Sigmoid colon (tissue), 6 donors: ENCODE measurements at regions not wholly inside any gene's neighbourhood (a gene's known extent, or its start where the extent isn't known, plus 50 kb on each side); places are given as distances from the start of the nearest gene placed in this dataset.
"Not testable (repeated sequence)": the region's sequence is repeated elsewhere in the genome, so short reads cannot be mapped to it uniquely, and the experiment has no call there.

Experiments
- DNase-seq: peaks from one replicate; pipeline ENCODE4 v3.0.0-alpha.2; 2019
- H3K27ac ChIP-seq, 4 donors: fragments of 200-600 bp; sonication (generic); one replicate each; pipeline ENCODE4 v1.5.1; 2016 to 2019; ENCODE audit warnings: mild to moderate bottlenecking in 1 of 4
- H3K27me3 ChIP-seq, 3 donors: fragments of 200-600 bp; sonication (generic); one replicate each; pipeline ENCODE4 v1.5.1; 2019; ENCODE audit warnings: mild to moderate bottlenecking in 1 of 3
- H3K36me3 ChIP-seq, 4 donors: fragments of 200-600 bp; sonication (generic); one replicate each; pipeline ENCODE4 v1.5.1; 2016 to 2019
- H3K4me1 ChIP-seq, 4 donors: fragments of 200-600 bp; sonication (generic); one replicate each; pipeline ENCODE4 v1.5.1; 2017 to 2019
- H3K4me3 ChIP-seq, 4 donors: fragments of 200-600 bp; sonication (generic); one replicate each; pipeline ENCODE4 v1.5.1; 2017 to 2019; ENCODE audit warnings: mild to moderate bottlenecking in 2 of 4, moderate library complexity in 1 of 4
- H3K9me3 ChIP-seq, 4 donors: fragments of 200-600 bp in 3 of 4; sonication (generic) in 3 of 4; one replicate each; pipeline versions ENCODE4 v1.5.1 to v1.6.1; 2013 to 2019
- POLR2AphosphoS5 ChIP-seq, 4 donors: sonication (generic); formaldehyde crosslinking; IDR thresholded peaks; one replicate each; pipeline ENCODE4 v1.6.1; 2017; ENCODE audit warnings: antibody characterized with exemption in 4 of 4
- WGBS, 2 donors: extraction: QIAGEN DNeasy Blood & Tissue Kit; methylation state at CpG; one replicate each; pipeline ENCODE4 v1.1.7; 2013; 5-methylcytosine and 5-hydroxymethylcytosine counted together
- intact Hi-C: fragments of 100-400 bp; cut with DNase I; formaldehyde crosslinking; loops from one replicate; pipeline ENCODE4 v1.15.1; 2023
- small RNA-seq, 3 donors: library from RNA; depleted of rRNA; stranded (forward); fragments of <200 nt; gene quantifications; one replicate each; pipeline ENCODE3, GENCODE V24; 2016
- donor health status: healthy with polysubstance abuse.
- donor health status: healthy.

DNA sequence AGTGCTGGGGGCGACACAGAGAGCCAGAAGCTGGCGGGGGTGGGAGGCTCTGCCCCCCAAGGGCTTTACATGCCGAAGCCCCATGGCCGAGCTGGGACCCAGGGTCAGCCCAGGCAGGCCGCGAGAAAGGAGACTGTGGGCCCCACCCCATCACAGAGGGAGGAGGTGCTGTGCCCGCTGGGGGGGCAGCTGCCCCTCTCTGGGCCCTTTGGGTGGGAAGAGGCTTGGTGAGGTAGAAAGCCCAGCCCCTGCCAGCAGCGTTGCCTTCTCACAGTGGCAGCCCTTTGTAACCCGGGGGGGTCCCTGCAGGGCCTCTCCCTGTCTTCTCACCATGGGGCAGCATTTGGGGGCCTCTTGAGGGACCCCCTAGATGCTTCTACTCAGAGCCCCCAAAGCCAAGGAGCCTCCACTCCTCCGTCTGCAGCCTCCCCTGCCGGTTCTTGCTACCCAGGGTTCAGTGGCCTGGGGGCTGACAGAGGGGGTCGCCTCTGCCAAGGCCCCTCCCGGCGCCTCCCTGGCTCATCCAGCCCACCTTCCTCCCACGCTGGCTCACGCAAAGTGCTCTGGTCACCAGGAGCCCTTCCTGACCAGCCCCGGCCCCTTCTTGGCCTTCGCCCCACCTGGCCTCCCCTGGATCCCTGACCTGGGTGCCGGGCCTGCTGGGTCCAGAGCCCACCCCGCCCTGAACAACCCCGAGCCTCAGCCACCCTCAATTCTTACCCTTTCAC, 2967.9 kb downstream of the RPIA start:
- DNase-seq, intact Hi-C loops, H3K36me3 ChIP-seq, H3K4me1 ChIP-seq, H3K9me3 ChIP-seq, H3K27me3 ChIP-seq: not testable (repeated sequence)
- 19 to 66% methylated on average over 11 to 16 of the region's 21 CpGs for WGBS, 2 donors
- Histone ChIP-seq H3K4me3 (peak overlapping the region in 3 of 4 donors; percentile 18 to 55 (median 48)), H3K27ac (peak overlapping the region in 1 of 4 donors; percentile 41)

DNA sequence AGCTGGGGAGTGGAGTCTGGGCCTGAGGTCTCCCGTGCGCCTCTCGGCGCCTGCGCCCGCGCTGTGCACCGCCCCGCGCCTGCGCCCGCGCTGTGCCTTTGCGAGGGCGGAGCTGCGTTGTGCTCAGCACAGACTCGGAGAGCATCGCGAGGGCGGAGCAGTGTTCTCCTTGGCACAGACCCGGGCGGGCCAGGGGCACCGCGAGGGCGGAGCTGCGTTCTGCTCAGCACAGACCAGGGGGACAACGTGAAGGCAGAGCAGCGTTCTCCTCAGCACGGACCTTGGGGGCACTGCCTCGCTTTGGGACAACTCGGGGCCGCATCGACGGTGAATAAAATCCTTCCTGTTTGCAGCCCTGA, 2968.4 kb downstream of the RPIA start:
- Histone ChIP-seq H3K27ac (peak overlapping the region in 1 of 4 donors; percentile 43), H3K4me3 (peak overlapping the region in 3 of 4 donors; percentile 18 to 55 (median 48))
- peak in 1 of 4 donors; percentile 26 for TF ChIP-seq POLR2AphosphoS5 (IDR thresholded peaks at IDR 0.05)
- H3K4me1 ChIP-seq, intact Hi-C loops, H3K36me3 ChIP-seq, H3K27me3 ChIP-seq, H3K9me3 ChIP-seq: not testable (repeated sequence)
- 11 to 21% methylated on average over 26 of the region's 34 CpGs for WGBS, 2 donors
- peak; percentile 21 for DNase-seq

DNA sequence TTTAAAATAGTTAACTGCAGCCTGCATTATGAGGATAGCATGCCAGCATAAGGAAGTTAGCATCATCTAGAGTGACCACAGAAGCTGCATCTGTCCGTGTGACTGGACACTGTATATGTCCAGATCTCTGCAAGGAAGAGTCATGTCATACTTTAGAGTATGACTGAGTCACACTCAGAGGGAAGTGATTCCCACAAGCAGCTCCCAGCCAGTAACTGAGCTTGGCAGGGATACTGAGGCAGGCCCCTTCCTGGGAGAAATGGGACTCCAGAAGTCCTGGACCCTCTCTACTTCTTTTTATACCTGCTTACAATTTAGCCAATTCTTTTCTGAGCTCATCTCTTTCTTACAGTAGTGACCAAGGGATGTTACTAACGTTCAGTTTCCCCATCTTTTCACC, 2975.9 kb downstream of the RPIA start:
- H3K9me3 ChIP-seq, H3K27me3 ChIP-seq, H3K4me3 ChIP-seq, intact Hi-C loops, H3K27ac ChIP-seq, DNase-seq, H3K4me1 ChIP-seq, H3K36me3 ChIP-seq: not testable (repeated sequence)
- WGBS, 2 donors = 65 to 76% methylated on average over 1 of the region's 2 CpGs

DNA sequence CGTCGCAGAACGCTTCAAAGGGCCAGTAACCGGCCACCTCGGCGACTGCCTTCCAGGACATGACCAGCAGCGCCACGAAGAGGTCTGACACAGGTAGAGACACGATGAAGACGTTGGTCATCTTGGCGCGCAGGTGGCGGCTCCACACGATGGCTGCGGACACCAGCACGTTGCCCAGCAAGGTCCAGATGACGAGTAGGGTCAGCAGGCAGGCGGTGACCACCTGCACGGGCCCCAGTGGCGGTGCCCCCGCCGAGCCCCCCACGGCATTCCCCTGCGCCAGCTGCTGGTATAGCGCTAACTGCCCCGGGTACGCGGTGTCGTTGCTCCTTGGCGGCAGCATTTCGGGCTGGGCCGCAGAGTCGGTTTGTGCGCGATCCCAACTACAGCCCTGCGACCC, 2994.1 kb downstream of the RPIA start:
- H3K27me3 ChIP-seq, H3K4me1 ChIP-seq, intact Hi-C loops, H3K36me3 ChIP-seq, H3K4me3 ChIP-seq, H3K27ac ChIP-seq, H3K9me3 ChIP-seq: not testable (repeated sequence)
- DNase-seq = peak; percentile 24
- 46 to 64% methylated on average over 30 of the region's 36 CpGs for WGBS, 2 donors

DNA sequence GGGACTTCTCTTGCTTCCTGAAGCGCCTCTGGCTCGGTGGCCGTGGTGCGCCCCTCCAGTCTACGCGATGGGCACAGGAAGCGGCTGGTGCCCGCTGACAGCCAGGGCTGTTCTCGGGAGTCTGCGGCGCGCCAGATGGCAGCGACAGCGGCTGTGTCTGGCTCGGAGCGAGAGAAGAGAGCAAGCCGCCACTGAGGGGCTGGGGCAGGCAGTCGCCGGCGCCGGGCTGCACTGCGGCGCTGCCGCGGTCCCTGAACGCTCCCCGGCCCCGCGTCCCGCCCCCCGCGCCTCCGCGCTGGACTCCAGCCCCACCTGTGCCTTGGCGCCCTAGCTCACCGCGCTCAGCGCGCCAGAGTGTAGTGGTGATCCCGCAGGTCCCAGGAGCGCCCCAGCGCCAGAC, 2994.6 kb downstream of the RPIA start:
- DNase-seq, H3K4me3 ChIP-seq, H3K27ac ChIP-seq, intact Hi-C loops, H3K36me3 ChIP-seq, H3K27me3 ChIP-seq, H3K9me3 ChIP-seq, H3K4me1 ChIP-seq: not testable (repeated sequence)
- WGBS, 2 donors = 12 to 13% methylated on average over 33 to 35 of the region's 42 CpGs

Small RNAs in the stretch of these regions (small RNA-seq; reads per million reads assigned to genes)
- 0 reads per million in 3 donors for gene AC233266.1
- 0 reads per million in 3 donors for gene RNA5SP100
